ENCODE measurements at regions not wholly inside any gene's neighbourhood (a gene's known extent, or its start where the extent isn't known, plus 50 kb on each side); places are given as distances from the start of the nearest gene placed in this dataset.
A peak's percentile ranks its signal among the peaks of the same experiment; 100 is the strongest.

- Mint-ChIP-seq H3K9me3 (no peaks in the 10 kb centered on the region), H3K4me1 (ENCODE audit: low read depth) (no peaks in the 10 kb centered on the region), H3K4me3 (no peak overlapping the region), H3K27me3 (ENCODE audit: low read depth) (peaks cover 11% of the 10 kb centered on the region), H3K36me3 (ENCODE audit: insufficient read depth) (no peaks in the 10 kb centered on the region)
- peak in 1 of 2 donors; percentile 27 for ATAC-seq
- no peak for DNase-seq
Measured at GRCh38 chr5:175257128-175257846, 186.7 kb downstream of the DRD1 start.

GRCh38 chr5:175254155-175254554 lies 189.8 kb downstream of the DRD1 start:
- H3K4me1 Mint-ChIP-seq (ENCODE audit: low read depth) = no peaks in the 10 kb centered on the region

GRCh38 chr5:175253597-175253996 lies 190.4 kb downstream of the DRD1 start:
- ATAC-seq (no peak), DNase-seq (no peak)
- H3K9me3 Mint-ChIP-seq = no peaks in the 10 kb centered on the region
- H3K27me3 Mint-ChIP-seq (ENCODE audit: low read depth) = peaks cover 2% of the 10 kb centered on the region
- H3K4me3 Mint-ChIP-seq = no peak overlapping the region
- no peaks in the 10 kb centered on the region for H3K36me3 Mint-ChIP-seq (ENCODE audit: insufficient read depth)
- no peaks in the 10 kb centered on the region for H3K4me1 Mint-ChIP-seq (ENCODE audit: low read depth)

More at GRCh38 chr5:175254155-175254554, 189.8 kb downstream of the DRD1 start:
- Mint-ChIP-seq H3K36me3 (ENCODE audit: insufficient read depth) (no peaks in the 10 kb centered on the region), H3K4me3 (no peak overlapping the region), H3K9me3 (no peaks in the 10 kb centered on the region), H3K27me3 (ENCODE audit: low read depth) (peaks cover 2% of the 10 kb centered on the region)
- ATAC-seq (no peak), DNase-seq (no peak)

- Mint-ChIP-seq H3K36me3 (ENCODE audit: insufficient read depth) (no peaks in the 10 kb centered on the region), H3K27me3 (ENCODE audit: low read depth) (peaks cover 6% of the 10 kb centered on the region), H3K4me1 (ENCODE audit: low read depth) (no peaks in the 10 kb centered on the region), H3K9me3 (no peaks in the 10 kb centered on the region), H3K4me3 (no peak overlapping the region)
- DNase-seq (no peak), ATAC-seq (no peak)
Measured at GRCh38 chr5:175252234-175252805, 191.7 kb downstream of the DRD1 start.

GRCh38 chr5:175250426-175250825 lies 193.6 kb downstream of the DRD1 start:
- no peaks in the 10 kb centered on the region for H3K4me1 Mint-ChIP-seq (ENCODE audit: low read depth)
- H3K9me3 Mint-ChIP-seq = no peaks in the 10 kb centered on the region
- H3K4me3 Mint-ChIP-seq = no peak overlapping the region
- H3K27me3 Mint-ChIP-seq (ENCODE audit: low read depth) = peaks cover 15% of the 10 kb centered on the region
- no peak for DNase-seq
- no peak for ATAC-seq
- no peaks in the 10 kb centered on the region for H3K36me3 Mint-ChIP-seq (ENCODE audit: insufficient read depth)

- no peak for ATAC-seq
- Mint-ChIP-seq H3K27me3 (ENCODE audit: low read depth) (peaks cover 16% of the 10 kb centered on the region), H3K9me3 (no peaks in the 10 kb centered on the region), H3K36me3 (ENCODE audit: insufficient read depth) (no peaks in the 10 kb centered on the region), H3K4me3 (no peak overlapping the region), H3K4me1 (ENCODE audit: low read depth) (no peaks in the 10 kb centered on the region)
- DNase-seq = no peak
Measured at GRCh38 chr5:175248416-175248905, 195.5 kb downstream of the DRD1 start.

- H3K9me3 Mint-ChIP-seq = no peaks in the 10 kb centered on the region
- no peaks in the 10 kb centered on the region for H3K36me3 Mint-ChIP-seq (ENCODE audit: insufficient read depth)
- no peak for DNase-seq
- no peaks in the 10 kb centered on the region for H3K4me1 Mint-ChIP-seq (ENCODE audit: low read depth)
- no peak for ATAC-seq
- H3K27me3 Mint-ChIP-seq (ENCODE audit: low read depth) = peaks cover 18% of the 10 kb centered on the region
- H3K4me3 Mint-ChIP-seq = no peak overlapping the region
Measured at GRCh38 chr5:175246889-175247520, 197.0 kb downstream of the DRD1 start.

GRCh38 chr5:175246242-175246888 lies 197.6 kb downstream of the DRD1 start:
- no peak overlapping the region for H3K4me3 Mint-ChIP-seq

GRCh38 chr5:175243441-175243840 lies 200.5 kb downstream of the DRD1 start:
- Mint-ChIP-seq H3K4me3 (no peak overlapping the region), H3K9me3 (no peaks in the 10 kb centered on the region), H3K4me1 (ENCODE audit: low read depth) (no peaks in the 10 kb centered on the region), H3K36me3 (ENCODE audit: insufficient read depth) (no peaks in the 10 kb centered on the region), H3K27me3 (ENCODE audit: low read depth) (peaks cover 24% of the 10 kb centered on the region)
- DNase-seq (no peak), ATAC-seq (no peak)

More at GRCh38 chr5:175246242-175246888, 197.6 kb downstream of the DRD1 start:
- Mint-ChIP-seq H3K36me3 (ENCODE audit: insufficient read depth) (no peaks in the 10 kb centered on the region), H3K4me1 (ENCODE audit: low read depth) (no peaks in the 10 kb centered on the region), H3K9me3 (no peaks in the 10 kb centered on the region), H3K27me3 (ENCODE audit: low read depth) (peaks cover 18% of the 10 kb centered on the region)
- ATAC-seq (peak; percentile 39 to 59), DNase-seq (no peak)

GRCh38 chr5:175242207-175242606 lies 201.8 kb downstream of the DRD1 start:
- ATAC-seq = no peak
- Mint-ChIP-seq H3K4me1 (ENCODE audit: low read depth) (no peaks in the 10 kb centered on the region), H3K4me3 (no peak overlapping the region), H3K9me3 (no peaks in the 10 kb centered on the region), H3K27me3 (ENCODE audit: low read depth) (peaks cover 19% of the 10 kb centered on the region), H3K36me3 (ENCODE audit: insufficient read depth) (no peaks in the 10 kb centered on the region)
- no peak for DNase-seq

- no peak overlapping the region for H3K4me3 Mint-ChIP-seq
- ATAC-seq (no peak), DNase-seq (no peak)
- H3K4me1 Mint-ChIP-seq (ENCODE audit: low read depth) = no peaks in the 10 kb centered on the region
- H3K36me3 Mint-ChIP-seq (ENCODE audit: insufficient read depth) = no peaks in the 10 kb centered on the region
- peaks cover 19% of the 10 kb centered on the region for H3K27me3 Mint-ChIP-seq (ENCODE audit: low read depth)
- no peaks in the 10 kb centered on the region for H3K9me3 Mint-ChIP-seq
Measured at GRCh38 chr5:175238326-175238725, 205.7 kb downstream of the DRD1 start.

- Mint-ChIP-seq H3K9me3 (no peaks in the 10 kb centered on the region), H3K4me1 (ENCODE audit: low read depth) (no peaks in the 10 kb centered on the region), H3K4me3 (no peak overlapping the region), H3K36me3 (ENCODE audit: insufficient read depth) (no peaks in the 10 kb centered on the region), H3K27me3 (ENCODE audit: low read depth) (peaks cover 20% of the 10 kb centered on the region)
- DNase-seq (no peak), ATAC-seq (no peak)
Measured at GRCh38 chr5:175236176-175236575, 207.8 kb downstream of the DRD1 start.

GRCh38 chr5:175235251-175235960 lies 208.6 kb downstream of the DRD1 start:
- H3K36me3 Mint-ChIP-seq (ENCODE audit: insufficient read depth) = no peaks in the 10 kb centered on the region
- no peak for DNase-seq
- no peak overlapping the region for H3K4me3 Mint-ChIP-seq
- no peaks in the 10 kb centered on the region for H3K9me3 Mint-ChIP-seq
- H3K4me1 Mint-ChIP-seq (ENCODE audit: low read depth) = no peaks in the 10 kb centered on the region
- peaks cover 17% of the 10 kb centered on the region for H3K27me3 Mint-ChIP-seq (ENCODE audit: low read depth)
- no peak for ATAC-seq

- H3K4me1 Mint-ChIP-seq (ENCODE audit: low read depth) = no peaks in the 10 kb centered on the region
- ATAC-seq (no peak), DNase-seq (no peak)
- H3K4me3 Mint-ChIP-seq = no peak overlapping the region
- H3K27me3 Mint-ChIP-seq (ENCODE audit: low read depth) = peaks cover 7% of the 10 kb centered on the region
- no peaks in the 10 kb centered on the region for H3K36me3 Mint-ChIP-seq (ENCODE audit: insufficient read depth)
- no peaks in the 10 kb centered on the region for H3K9me3 Mint-ChIP-seq
Measured at GRCh38 chr5:175230299-175230698, 213.7 kb downstream of the DRD1 start.

Measured in activated T-cell treated with anti-CD3 and anti-CD28 coated beads, Interleukin-2, amount 50 U/mL, for 4 hours (primary cell).